Uterus (tissue), 2 donors: ENCODE measurements at regions not wholly inside any gene's neighbourhood (a gene's known extent, or its start where the extent isn't known, plus 50 kb on each side); places are given as distances from the start of the nearest gene placed in this dataset.

ENCODE experiments used
- POLR2A ChIP-seq, 2 donors: fragments of 450-650 bp; IDR thresholded peaks; one replicate each; pipeline ENCODE4 v1.6.1; 2016; ENCODE audit warnings: antibody characterized with exemption in 2 of 2, mild to moderate bottlenecking in 1 of 2, moderate library complexity in 1 of 2
- TF ChIP-seq, protein P1 (sequence below), 4 experiments: fragments of 200-600 bp in 2 of 4; fragments of 450-650 bp in 2 of 4; sonication (generic) in 2 of 4; IDR thresholded peaks; one replicate each; pipeline ENCODE4 v1.5.1; 2016 to 2019; ENCODE audit warnings: antibody characterized with exemption in 4 of 4, mild to moderate bottlenecking in 2 of 4, moderate library complexity in 1 of 4

- no peak for TF ChIP-seq POLR2A (IDR thresholded peaks at IDR 0.05)
- TF ChIP-seq, protein P1, sequence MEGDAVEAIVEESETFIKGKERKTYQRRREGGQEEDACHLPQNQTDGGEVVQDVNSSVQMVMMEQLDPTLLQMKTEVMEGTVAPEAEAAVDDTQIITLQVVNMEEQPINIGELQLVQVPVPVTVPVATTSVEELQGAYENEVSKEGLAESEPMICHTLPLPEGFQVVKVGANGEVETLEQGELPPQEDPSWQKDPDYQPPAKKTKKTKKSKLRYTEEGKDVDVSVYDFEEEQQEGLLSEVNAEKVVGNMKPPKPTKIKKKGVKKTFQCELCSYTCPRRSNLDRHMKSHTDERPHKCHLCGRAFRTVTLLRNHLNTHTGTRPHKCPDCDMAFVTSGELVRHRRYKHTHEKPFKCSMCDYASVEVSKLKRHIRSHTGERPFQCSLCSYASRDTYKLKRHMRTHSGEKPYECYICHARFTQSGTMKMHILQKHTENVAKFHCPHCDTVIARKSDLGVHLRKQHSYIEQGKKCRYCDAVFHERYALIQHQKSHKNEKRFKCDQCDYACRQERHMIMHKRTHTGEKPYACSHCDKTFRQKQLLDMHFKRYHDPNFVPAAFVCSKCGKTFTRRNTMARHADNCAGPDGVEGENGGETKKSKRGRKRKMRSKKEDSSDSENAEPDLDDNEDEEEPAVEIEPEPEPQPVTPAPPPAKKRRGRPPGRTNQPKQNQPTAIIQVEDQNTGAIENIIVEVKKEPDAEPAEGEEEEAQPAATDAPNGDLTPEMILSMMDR (IDR thresholded peaks at IDR 0.05), result no peak
Observed at GRCh38 chr14:86050072-86050683, 520.2 kb downstream of the FLRT2 start.
